Astrocyte of the cerebellum (primary cell): ENCODE measurements at regions not wholly inside any gene's neighbourhood (a gene's known extent, or its start where the extent isn't known, plus 50 kb on each side); places are given as distances from the start of the nearest gene placed in this dataset.

Source experiments
- DNase-seq: peaks from one replicate; pipeline ENCODE4 v3.0.0-alpha.2; 2011; ENCODE audit warnings: low read depth
- H3K4me3 ChIP-seq: 2 replicates; pipeline ENCODE4 v1.5.1; 2011; ENCODE audit warnings: mild to moderate bottlenecking, low read depth, low read length, moderate library complexity
- in situ Hi-C: cut with HindIII; loops from 2 replicates; pipeline ENCODE4 v1.10.0; 2017; ENCODE audit warnings: low sequenced_read_pairs
- TF ChIP-seq, protein P1 (sequence below): IDR thresholded peaks from 2 replicates; pipeline ENCODE4 v1.5.1; 2012; ENCODE audit warnings: low read length, low read depth, moderate library complexity, mild to moderate bottlenecking; ENCODE audit errors: missing control alignments

DNA sequence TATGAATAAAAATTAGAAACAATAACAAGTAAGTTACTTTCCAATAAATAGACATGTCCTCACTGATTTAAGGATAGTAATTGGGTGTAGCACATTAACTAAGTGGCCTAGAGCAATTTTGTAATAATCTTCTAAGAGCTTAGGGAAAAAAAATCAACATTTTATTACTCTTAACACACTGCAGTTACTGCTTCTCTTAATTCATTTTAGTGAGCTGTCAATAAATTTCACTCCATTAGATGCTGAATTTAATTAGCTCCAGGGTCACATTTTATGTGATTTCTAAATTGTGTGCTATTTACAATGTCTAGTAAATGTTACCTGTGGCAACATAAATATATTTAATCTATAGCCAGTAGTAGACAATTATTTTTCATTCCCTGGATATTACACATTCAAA lies 612.0 kb downstream of the C4orf33 start:
- DNase-seq: no peak
- H3K4me3 ChIP-seq: no peak overlapping the region
- TF ChIP-seq, protein P1, sequence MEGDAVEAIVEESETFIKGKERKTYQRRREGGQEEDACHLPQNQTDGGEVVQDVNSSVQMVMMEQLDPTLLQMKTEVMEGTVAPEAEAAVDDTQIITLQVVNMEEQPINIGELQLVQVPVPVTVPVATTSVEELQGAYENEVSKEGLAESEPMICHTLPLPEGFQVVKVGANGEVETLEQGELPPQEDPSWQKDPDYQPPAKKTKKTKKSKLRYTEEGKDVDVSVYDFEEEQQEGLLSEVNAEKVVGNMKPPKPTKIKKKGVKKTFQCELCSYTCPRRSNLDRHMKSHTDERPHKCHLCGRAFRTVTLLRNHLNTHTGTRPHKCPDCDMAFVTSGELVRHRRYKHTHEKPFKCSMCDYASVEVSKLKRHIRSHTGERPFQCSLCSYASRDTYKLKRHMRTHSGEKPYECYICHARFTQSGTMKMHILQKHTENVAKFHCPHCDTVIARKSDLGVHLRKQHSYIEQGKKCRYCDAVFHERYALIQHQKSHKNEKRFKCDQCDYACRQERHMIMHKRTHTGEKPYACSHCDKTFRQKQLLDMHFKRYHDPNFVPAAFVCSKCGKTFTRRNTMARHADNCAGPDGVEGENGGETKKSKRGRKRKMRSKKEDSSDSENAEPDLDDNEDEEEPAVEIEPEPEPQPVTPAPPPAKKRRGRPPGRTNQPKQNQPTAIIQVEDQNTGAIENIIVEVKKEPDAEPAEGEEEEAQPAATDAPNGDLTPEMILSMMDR: no peak
- in situ Hi-C loops: no loop called here

DNA sequence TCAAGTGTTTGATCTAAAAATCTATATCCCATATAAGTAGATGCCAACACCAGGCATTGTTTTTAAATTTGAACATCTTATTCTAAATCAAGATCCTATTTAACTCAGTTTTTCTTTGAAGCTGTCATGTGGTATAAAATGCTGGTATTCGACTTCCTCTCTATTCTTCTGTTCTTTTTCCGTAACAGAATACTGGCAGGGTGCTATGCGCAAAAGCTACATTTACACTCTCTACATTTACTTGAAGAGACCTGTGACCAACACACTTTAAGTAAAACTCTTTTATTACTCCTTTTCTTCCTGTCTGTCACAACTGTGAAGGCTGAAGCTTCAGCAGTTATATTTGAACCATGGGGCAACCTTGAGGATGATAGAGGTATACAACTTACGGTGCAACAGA lies 612.8 kb downstream of the C4orf33 start:
- H3K4me3 ChIP-seq: no peak overlapping the region
- TF ChIP-seq, protein P1: no peak
- in situ Hi-C loops: no loop called here
- DNase-seq: no peak

DNA sequence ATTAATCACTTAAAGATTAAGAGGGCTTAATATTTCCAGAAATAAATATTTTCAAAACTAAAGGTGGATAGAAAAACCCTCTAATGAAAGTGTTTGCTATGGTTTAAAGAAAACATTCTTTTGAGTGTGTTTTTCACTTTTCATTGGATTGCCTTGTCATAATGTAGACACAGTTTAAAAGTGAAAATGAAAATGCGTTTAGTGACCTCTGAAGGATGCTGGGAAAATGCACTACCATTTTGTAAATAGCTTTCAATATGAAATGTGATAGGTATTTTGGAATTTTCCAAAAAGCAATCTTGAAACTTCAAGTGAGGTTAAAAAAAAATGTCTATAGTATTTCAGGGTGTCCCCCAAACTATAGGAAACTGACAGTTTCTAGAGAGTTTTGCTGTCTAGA lies 642.2 kb downstream of the C4orf33 start:
- H3K4me3 ChIP-seq: no peak overlapping the region
- in situ Hi-C loops: no loop called here
- TF ChIP-seq, protein P1: no peak
- DNase-seq: no peak

DNA sequence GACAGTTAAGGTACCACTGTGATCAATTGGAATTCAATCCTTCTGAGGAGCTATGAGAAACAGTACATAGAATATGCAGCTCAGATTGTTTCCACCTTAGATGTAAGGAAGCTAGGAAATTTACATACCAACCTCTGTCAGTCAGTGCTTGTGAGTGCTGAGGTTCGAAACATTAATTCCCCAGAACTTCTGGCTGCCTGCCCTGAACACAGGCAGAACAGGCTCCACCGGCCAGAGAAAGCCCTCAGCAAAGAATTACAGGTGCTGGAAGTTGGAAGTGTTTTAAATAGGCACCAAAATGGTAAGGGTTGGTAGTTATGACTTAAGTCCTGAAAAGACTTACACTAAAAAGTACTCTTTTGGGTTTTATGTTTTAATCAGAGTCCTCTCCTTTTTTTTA lies 651.8 kb downstream of the C4orf33 start:
- no peak overlapping the region for H3K4me3 ChIP-seq
- TF ChIP-seq, protein P1: no peak
- DNase-seq: no peak
- in situ Hi-C loops: no loop called here

DNA sequence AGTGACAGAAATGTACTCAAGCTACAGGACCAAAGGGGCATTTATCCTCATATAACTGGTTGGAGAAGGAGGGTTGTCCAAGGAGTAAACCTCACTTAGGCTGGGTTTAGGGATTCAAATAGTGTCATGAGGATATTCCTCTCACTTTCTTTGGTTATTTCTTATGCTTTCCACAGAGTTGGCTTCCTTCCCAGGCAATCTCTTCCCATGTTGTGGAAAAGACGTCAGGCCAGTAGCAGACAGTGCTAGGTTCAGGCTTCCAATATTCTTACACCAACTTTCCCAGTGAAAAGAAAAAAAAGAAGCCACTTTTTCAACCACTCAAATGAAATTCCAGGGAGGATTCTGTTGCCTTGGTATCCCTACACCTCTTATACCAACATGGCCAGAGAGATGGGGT lies 653.0 kb downstream of the C4orf33 start:
- TF ChIP-seq, protein P1: no peak
- in situ Hi-C loops: no loop called here
- no peak overlapping the region for H3K4me3 ChIP-seq
- DNase-seq: no peak

DNA sequence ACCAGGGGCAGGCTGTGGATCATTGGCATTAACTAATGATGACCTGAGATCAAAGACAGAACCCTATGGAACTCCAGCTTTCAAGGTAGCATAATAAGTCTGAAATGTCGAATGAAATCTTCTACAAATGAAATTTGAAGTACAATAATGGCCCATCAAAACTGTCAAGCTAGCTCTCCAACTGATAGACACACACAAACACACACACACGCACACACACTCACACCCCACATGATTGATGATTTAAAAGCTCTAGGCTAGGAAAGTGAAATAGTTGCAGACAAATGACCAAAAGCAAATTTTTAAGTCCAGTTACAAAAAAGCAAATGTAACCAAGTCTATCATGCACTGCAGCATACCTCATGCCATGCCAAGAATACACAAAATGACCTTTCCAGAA lies 655.7 kb downstream of the C4orf33 start:
- TF ChIP-seq, protein P1: no peak
- in situ Hi-C loops: no loop called here

DNA sequence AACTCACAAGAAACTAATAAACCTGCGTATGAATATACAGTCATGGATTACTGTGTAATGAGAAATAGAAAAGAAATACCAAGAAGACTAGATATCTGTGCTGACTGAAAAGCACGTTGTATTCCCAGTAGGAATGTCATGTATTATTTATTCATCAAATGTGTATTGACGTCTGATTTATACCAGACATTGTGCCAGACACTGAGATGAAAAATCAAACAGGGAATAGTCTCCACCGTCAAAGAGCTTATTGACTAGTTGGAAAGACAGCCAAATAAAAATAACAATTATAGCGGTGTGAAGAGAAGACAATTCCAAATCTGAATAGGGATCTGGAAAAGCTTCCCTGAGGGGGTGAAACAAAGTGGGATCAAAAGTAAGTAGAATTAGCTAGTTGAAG lies 687.6 kb downstream of the C4orf33 start:
- DNase-seq: no peak
- no peak overlapping the region for H3K4me3 ChIP-seq
- TF ChIP-seq, protein P1: no peak
- in situ Hi-C loops: no loop called here

More for the DNA sequence above, 655.7 kb downstream of the C4orf33 start:
- H3K4me3 ChIP-seq: no peak overlapping the region
- DNase-seq: no peak
